Body of pancreas (tissue), 4 donors: ENCODE measurements at regions not wholly inside any gene's neighbourhood (a gene's known extent, or its start where the extent isn't known, plus 50 kb on each side); places are given as distances from the start of the nearest gene placed in this dataset.

Experiments used
- POLR2A ChIP-seq, 3 donors: fragments of 450-650 bp; IDR thresholded peaks; one replicate each; pipeline ENCODE4 v1.6.1; 2016; ENCODE audit warnings: antibody characterized with exemption in 3 of 3, mild to moderate bottlenecking in 2 of 3
- TF ChIP-seq, protein P1 (sequence below), 7 experiments: fragments of 450-650 bp in 4 of 7; fragments of 200-600 bp in 3 of 7; sonication (generic) in 3 of 7; IDR thresholded peaks; one replicate each; pipeline ENCODE4 v1.5.1; 2016 to 2019; ENCODE audit warnings: antibody characterized with exemption in 7 of 7

DNA sequence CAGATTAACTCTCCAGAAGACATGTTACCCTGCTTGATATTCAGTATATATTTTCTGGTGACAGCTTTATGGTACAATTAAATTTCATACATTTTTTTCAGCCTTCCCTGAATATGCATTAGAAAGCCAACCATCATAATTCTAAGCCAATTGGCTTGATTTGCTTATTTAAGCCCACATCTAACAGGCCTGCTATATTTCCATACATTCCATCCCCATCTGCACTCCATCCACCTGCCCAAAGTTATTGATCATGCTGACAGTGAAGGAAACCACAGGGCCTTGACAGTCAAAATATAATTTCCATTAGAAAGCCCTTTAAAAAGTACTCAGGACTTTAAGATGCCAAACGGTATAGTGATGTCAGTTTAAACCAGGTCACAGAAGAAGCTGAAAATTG, 164.3 kb downstream of the GXYLT1 start:
- TF ChIP-seq, protein P1, sequence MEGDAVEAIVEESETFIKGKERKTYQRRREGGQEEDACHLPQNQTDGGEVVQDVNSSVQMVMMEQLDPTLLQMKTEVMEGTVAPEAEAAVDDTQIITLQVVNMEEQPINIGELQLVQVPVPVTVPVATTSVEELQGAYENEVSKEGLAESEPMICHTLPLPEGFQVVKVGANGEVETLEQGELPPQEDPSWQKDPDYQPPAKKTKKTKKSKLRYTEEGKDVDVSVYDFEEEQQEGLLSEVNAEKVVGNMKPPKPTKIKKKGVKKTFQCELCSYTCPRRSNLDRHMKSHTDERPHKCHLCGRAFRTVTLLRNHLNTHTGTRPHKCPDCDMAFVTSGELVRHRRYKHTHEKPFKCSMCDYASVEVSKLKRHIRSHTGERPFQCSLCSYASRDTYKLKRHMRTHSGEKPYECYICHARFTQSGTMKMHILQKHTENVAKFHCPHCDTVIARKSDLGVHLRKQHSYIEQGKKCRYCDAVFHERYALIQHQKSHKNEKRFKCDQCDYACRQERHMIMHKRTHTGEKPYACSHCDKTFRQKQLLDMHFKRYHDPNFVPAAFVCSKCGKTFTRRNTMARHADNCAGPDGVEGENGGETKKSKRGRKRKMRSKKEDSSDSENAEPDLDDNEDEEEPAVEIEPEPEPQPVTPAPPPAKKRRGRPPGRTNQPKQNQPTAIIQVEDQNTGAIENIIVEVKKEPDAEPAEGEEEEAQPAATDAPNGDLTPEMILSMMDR (IDR thresholded peaks at IDR 0.05) = no peak
- TF ChIP-seq POLR2A (IDR thresholded peaks at IDR 0.05) = no peak
